ENCODE measurements at regions not wholly inside any gene's neighbourhood (a gene's known extent, or its start where the extent isn't known, plus 50 kb on each side); places are given as distances from the start of the nearest gene placed in this dataset.
"Not testable (repeated sequence)": the region's sequence is repeated elsewhere in the genome, so short reads cannot be mapped to it uniquely, and the experiment has no call there.

GRCh38 chr20:11697646-11698045 lies 220.0 kb upstream of the BTBD3 start:
- no peak overlapping the region for H3K27ac ChIP-seq (ENCODE audit: insufficient read depth in 1 of 2, low read depth in 1 of 2, low read length in 2 of 2, poor library complexity in 1 of 2, severe bottlenecking in 2 of 2)
- H3K9me3 ChIP-seq (ENCODE audit: control extremely low read depth in 1 of 5, control insufficient read depth in 4 of 5, insufficient read depth in 2 of 5, low read depth in 1 of 5, low read length in 4 of 5) = peaks cover 0 to 5% (median 4%) of the 10 kb centered on the region in 5 experiments
- no peak overlapping the region for H3K4me3 ChIP-seq (ENCODE audit: control insufficient read depth in 1 of 7, extremely low read depth in 1 of 7, insufficient read depth in 4 of 7, low read depth in 2 of 7, low read length in 6 of 7)
- 100% methylated on average over 1 of the region's 1 CpG for WGBS (ENCODE audit: insufficient coverage)
- no peaks in the 10 kb centered on the region for H3K27me3 ChIP-seq (replicated peaks in 2 of 5; ENCODE audit: control insufficient read depth in 4 of 5, insufficient read depth in 5 of 5, low read length in 4 of 5)
- DNase-seq = no peak
- no peaks in the 10 kb centered on the region for H3K36me3 ChIP-seq (ENCODE audit: control insufficient read depth in 4 of 4, insufficient read depth in 4 of 4, low read length in 3 of 4)
- ChIA-PET CTCF (interaction anchor here (1.3 to 1.4 kb wide), 2 partner anchors 13 to 95 kb away, joined by 3 to 4 read pairs; no protein-coding TSS in a partner anchor), POLR2A (no interaction called here)
- H3K4me1 ChIP-seq (ENCODE audit: control extremely low read depth in 1 of 4, control insufficient read depth in 4 of 4, insufficient read depth in 4 of 4, low read length in 3 of 4) = peaks cover 0 to 13% (median 7%) of the 10 kb centered on the region in 4 experiments

- H3K27me3 ChIP-seq (replicated peaks in 2 of 5; ENCODE audit: control insufficient read depth in 4 of 5, insufficient read depth in 5 of 5, low read length in 4 of 5) = no peaks in the 10 kb centered on the region
- H3K4me1 ChIP-seq (ENCODE audit: control extremely low read depth in 1 of 4, control insufficient read depth in 4 of 4, insufficient read depth in 4 of 4, low read length in 3 of 4) = peaks cover 0 to 14% (median 7%) of the 10 kb centered on the region in 4 experiments
- H3K36me3 ChIP-seq (ENCODE audit: control insufficient read depth in 4 of 4, insufficient read depth in 4 of 4, low read length in 3 of 4) = no peaks in the 10 kb centered on the region
- ChIA-PET CTCF (interaction anchor here (0.9 to 1.3 kb wide), 2 partner anchors 13 to 95 kb away, joined by 3 read pairs; no protein-coding TSS in a partner anchor), POLR2A (no interaction called here)
- H3K4me3 ChIP-seq (ENCODE audit: control insufficient read depth in 1 of 7, extremely low read depth in 1 of 7, insufficient read depth in 4 of 7, low read depth in 2 of 7, low read length in 6 of 7) = no peak overlapping the region
- no peak for DNase-seq
- H3K9me3 ChIP-seq (ENCODE audit: control extremely low read depth in 1 of 5, control insufficient read depth in 4 of 5, insufficient read depth in 2 of 5, low read depth in 1 of 5, low read length in 4 of 5) = peaks cover 0 to 5% (median 4%) of the 10 kb centered on the region in 5 experiments
- H3K27ac ChIP-seq (ENCODE audit: insufficient read depth in 1 of 2, low read depth in 1 of 2, low read length in 2 of 2, poor library complexity in 1 of 2, severe bottlenecking in 2 of 2) = no peak overlapping the region
Observed at GRCh38 chr20:11698124-11698523, 219.6 kb upstream of the BTBD3 start.

- no peak overlapping the region for H3K4me3 ChIP-seq (ENCODE audit: control insufficient read depth in 1 of 7, extremely low read depth in 1 of 7, insufficient read depth in 4 of 7, low read depth in 2 of 7, low read length in 6 of 7)
Observed at GRCh38 chr20:11700831-11701230, 216.9 kb upstream of the BTBD3 start.

GRCh38 chr20:11702721-11703518 lies 214.8 kb upstream of the BTBD3 start:
- Histone ChIP-seq H3K4me3 (ENCODE audit: control insufficient read depth in 1 of 7, extremely low read depth in 1 of 7, insufficient read depth in 4 of 7, low read depth in 2 of 7, low read length in 6 of 7) (no peak overlapping the region), H3K27ac (ENCODE audit: insufficient read depth in 1 of 2, low read depth in 1 of 2, low read length in 2 of 2, poor library complexity in 1 of 2, severe bottlenecking in 2 of 2) (no peak overlapping the region), H3K4me1 (ENCODE audit: control extremely low read depth in 1 of 4, control insufficient read depth in 4 of 4, insufficient read depth in 4 of 4, low read length in 3 of 4) (peaks cover 0 to 14% (median 7%) of the 10 kb centered on the region in 4 experiments), H3K27me3 (replicated peaks in 2 of 5; ENCODE audit: control insufficient read depth in 4 of 5, insufficient read depth in 5 of 5, low read length in 4 of 5) (no peaks in the 10 kb centered on the region), H3K9me3 (ENCODE audit: control extremely low read depth in 1 of 5, control insufficient read depth in 4 of 5, insufficient read depth in 2 of 5, low read depth in 1 of 5, low read length in 4 of 5) (peaks cover 0 to 4% (median 0%) of the 10 kb centered on the region in 5 experiments), H3K36me3 (ENCODE audit: control insufficient read depth in 4 of 4, insufficient read depth in 4 of 4, low read length in 3 of 4) (no peaks in the 10 kb centered on the region)
- CTCF ChIA-PET = no interaction called here
- no peak for DNase-seq
- POLR2A ChIA-PET = no interaction called here
- 100% methylated on average over 2 of the region's 2 CpGs for WGBS (ENCODE audit: insufficient coverage)

More at GRCh38 chr20:11700831-11701230, 216.9 kb upstream of the BTBD3 start:
- CTCF ChIA-PET = interaction anchor here (0.9 to 1.4 kb wide), 2 partner anchors 10 to 15 kb away, joined by 3 to 8 read pairs; no protein-coding TSS in a partner anchor
- Histone ChIP-seq H3K27ac (ENCODE audit: insufficient read depth in 1 of 2, low read depth in 1 of 2, low read length in 2 of 2, poor library complexity in 1 of 2, severe bottlenecking in 2 of 2) (no peak overlapping the region), H3K4me1 (ENCODE audit: control extremely low read depth in 1 of 4, control insufficient read depth in 4 of 4, insufficient read depth in 4 of 4, low read length in 3 of 4) (peaks cover 0 to 14% (median 7%) of the 10 kb centered on the region in 4 experiments), H3K27me3 (replicated peaks in 2 of 5; ENCODE audit: control insufficient read depth in 4 of 5, insufficient read depth in 5 of 5, low read length in 4 of 5) (no peaks in the 10 kb centered on the region), H3K36me3 (ENCODE audit: control insufficient read depth in 4 of 4, insufficient read depth in 4 of 4, low read length in 3 of 4) (no peaks in the 10 kb centered on the region), H3K9me3 (ENCODE audit: control extremely low read depth in 1 of 5, control insufficient read depth in 4 of 5, insufficient read depth in 2 of 5, low read depth in 1 of 5, low read length in 4 of 5) (peaks cover 0 to 5% (median 4%) of the 10 kb centered on the region in 5 experiments)
- WGBS (ENCODE audit: insufficient coverage) = 8% methylated on average over 3 of the region's 5 CpGs
- peak; percentile 21 to 76 (median 64) for DNase-seq
- POLR2A ChIA-PET = no interaction called here

GRCh38 chr20:11705512-11705911 lies 212.2 kb upstream of the BTBD3 start:
- Histone ChIP-seq H3K4me3 (ENCODE audit: control insufficient read depth in 1 of 7, extremely low read depth in 1 of 7, insufficient read depth in 4 of 7, low read depth in 2 of 7, low read length in 6 of 7) (no peak overlapping the region), H3K27me3 (replicated peaks in 2 of 5; ENCODE audit: control insufficient read depth in 4 of 5, insufficient read depth in 5 of 5, low read length in 4 of 5) (no peaks in the 10 kb centered on the region), H3K4me1 (ENCODE audit: control extremely low read depth in 1 of 4, control insufficient read depth in 4 of 4, insufficient read depth in 4 of 4, low read length in 3 of 4) (peaks cover 0 to 12% (median 5%) of the 10 kb centered on the region in 4 experiments), H3K36me3 (ENCODE audit: control insufficient read depth in 4 of 4, insufficient read depth in 4 of 4, low read length in 3 of 4) (no peaks in the 10 kb centered on the region), H3K27ac (ENCODE audit: insufficient read depth in 1 of 2, low read depth in 1 of 2, low read length in 2 of 2, poor library complexity in 1 of 2, severe bottlenecking in 2 of 2) (no peak overlapping the region), H3K9me3 (ENCODE audit: control extremely low read depth in 1 of 5, control insufficient read depth in 4 of 5, insufficient read depth in 2 of 5, low read depth in 1 of 5, low read length in 4 of 5) (no peaks in the 10 kb centered on the region)
- CTCF ChIA-PET = no interaction called here
- no peak for DNase-seq
- POLR2A ChIA-PET = no interaction called here

- H3K27me3 ChIP-seq (replicated peaks in 2 of 5; ENCODE audit: control insufficient read depth in 4 of 5, insufficient read depth in 5 of 5, low read length in 4 of 5); H3K27ac ChIP-seq (ENCODE audit: insufficient read depth in 1 of 2, low read depth in 1 of 2, low read length in 2 of 2, poor library complexity in 1 of 2, severe bottlenecking in 2 of 2); H3K9me3 ChIP-seq (ENCODE audit: control extremely low read depth in 1 of 5, control insufficient read depth in 4 of 5, insufficient read depth in 2 of 5, low read depth in 1 of 5, low read length in 4 of 5); H3K4me3 ChIP-seq (ENCODE audit: control insufficient read depth in 1 of 7, extremely low read depth in 1 of 7, insufficient read depth in 4 of 7, low read depth in 2 of 7, low read length in 6 of 7); H3K4me1 ChIP-seq (ENCODE audit: control extremely low read depth in 1 of 4, control insufficient read depth in 4 of 4, insufficient read depth in 4 of 4, low read length in 3 of 4); POLR2A ChIA-PET; H3K36me3 ChIP-seq (ENCODE audit: control insufficient read depth in 4 of 4, insufficient read depth in 4 of 4, low read length in 3 of 4); DNase-seq: not testable (repeated sequence)
- WGBS (ENCODE audit: insufficient coverage) = 100% methylated on average over 4 of the region's 9 CpGs
- CTCF ChIA-PET = interaction anchor here (0.7 kb wide), 1 partner anchor 27 kb away, joined by 3 read pairs; no protein-coding TSS in a partner anchor
Observed at GRCh38 chr20:11708223-11708622, 209.5 kb upstream of the BTBD3 start.

- H3K27ac ChIP-seq (ENCODE audit: insufficient read depth in 1 of 2, low read depth in 1 of 2, low read length in 2 of 2, poor library complexity in 1 of 2, severe bottlenecking in 2 of 2) = no peak overlapping the region
- no peaks in the 10 kb centered on the region for H3K27me3 ChIP-seq (replicated peaks in 2 of 5; ENCODE audit: control insufficient read depth in 4 of 5, insufficient read depth in 5 of 5, low read length in 4 of 5)
- ChIA-PET POLR2A (no interaction called here), CTCF (interaction anchor here (1.0 to 1.6 kb wide), 2 partner anchors 10 to 14 kb away, joined by 4 to 8 read pairs; no protein-coding TSS in a partner anchor)
- DNase-seq = no peak
- H3K4me1 ChIP-seq (ENCODE audit: control extremely low read depth in 1 of 4, control insufficient read depth in 4 of 4, insufficient read depth in 4 of 4, low read length in 3 of 4) = peaks cover 0 to 9% (median 5%) of the 10 kb centered on the region in 4 experiments
- no peaks in the 10 kb centered on the region for H3K9me3 ChIP-seq (ENCODE audit: control extremely low read depth in 1 of 5, control insufficient read depth in 4 of 5, insufficient read depth in 2 of 5, low read depth in 1 of 5, low read length in 4 of 5)
- 100% methylated on average over 2 of the region's 5 CpGs for WGBS (ENCODE audit: insufficient coverage)
- no peak overlapping the region for H3K4me3 ChIP-seq (ENCODE audit: control insufficient read depth in 1 of 7, extremely low read depth in 1 of 7, insufficient read depth in 4 of 7, low read depth in 2 of 7, low read length in 6 of 7)
- no peaks in the 10 kb centered on the region for H3K36me3 ChIP-seq (ENCODE audit: control insufficient read depth in 4 of 4, insufficient read depth in 4 of 4, low read length in 3 of 4)
Observed at GRCh38 chr20:11711214-11711613, 206.5 kb upstream of the BTBD3 start.
